ENCODE measurements at regions not wholly inside any gene's neighbourhood (a gene's known extent, or its start where the extent isn't known, plus 50 kb on each side); places are given as distances from the start of the nearest gene placed in this dataset.

DNA sequence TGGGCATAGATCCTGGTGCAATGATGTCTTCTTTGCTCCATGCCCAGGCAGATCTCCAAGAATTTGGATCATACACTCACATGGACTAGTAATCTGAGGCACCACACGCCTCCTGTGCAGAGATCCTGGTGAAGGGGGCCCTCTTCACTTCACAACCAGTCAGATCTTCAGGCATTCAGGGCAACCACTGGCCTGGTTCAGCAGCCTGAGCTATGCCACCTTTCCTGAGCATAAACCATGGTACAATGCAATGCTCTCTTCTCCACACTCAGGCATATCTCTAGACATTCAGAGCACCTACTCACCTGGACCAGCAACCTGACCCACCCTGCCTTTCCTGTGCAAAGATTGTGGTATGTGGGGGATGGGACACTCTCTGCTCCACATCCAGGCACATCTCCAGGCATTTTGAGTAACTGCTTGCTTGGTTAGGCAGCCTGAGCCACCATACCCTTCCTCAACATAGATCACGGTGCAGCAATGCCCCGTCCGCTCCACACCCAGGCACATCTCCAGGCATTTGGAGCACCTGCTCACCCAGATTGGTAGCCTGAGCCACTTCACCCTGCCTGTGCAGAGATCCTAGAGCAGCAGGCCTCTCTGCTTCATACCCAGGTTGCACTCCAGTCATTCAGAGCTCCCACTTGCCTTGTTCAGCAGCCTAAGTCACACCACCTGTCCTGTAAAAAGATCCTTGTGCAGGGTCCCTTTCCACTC is 532.2 kb upstream of the STEAP1 start:
- H3K4me3 ChIP-seq = no peak overlapping the region
- H3K4me1 ChIP-seq (replicated peaks in 1 of 2; ENCODE audit: control insufficient read depth in 2 of 2, insufficient read depth in 2 of 2, low read length in 2 of 2) = no peaks in the 10 kb centered on the region
- CTCF ChIA-PET (ENCODE audit: low intra/inter-chr PET ratio) = no interaction called here
- no peak overlapping the region for H2AFZ ChIP-seq (ENCODE audit: low read depth, low read length)
- no peak for ATAC-seq
- POLR2A ChIA-PET = no interaction called here
- no peaks in the 10 kb centered on the region for H3K27me3 ChIP-seq (ENCODE audit: control insufficient read depth in 2 of 2, insufficient read depth in 2 of 2, low read length in 2 of 2)
- H3K9me1 ChIP-seq (ENCODE audit: control insufficient read depth, insufficient read depth, low read length) = no peaks in the 10 kb centered on the region
- FAIRE-seq = no peak
- DNase-seq (ENCODE audit: extremely low read depth in 1 of 4, low spot score in 3 of 4) = no peak
- in situ Hi-C loops (cut with MboI) = loop anchor here (10.0 kb wide), 1 partner anchor 1077 kb away; no protein-coding TSS in a partner anchor
- TF ChIP-seq, protein P1, sequence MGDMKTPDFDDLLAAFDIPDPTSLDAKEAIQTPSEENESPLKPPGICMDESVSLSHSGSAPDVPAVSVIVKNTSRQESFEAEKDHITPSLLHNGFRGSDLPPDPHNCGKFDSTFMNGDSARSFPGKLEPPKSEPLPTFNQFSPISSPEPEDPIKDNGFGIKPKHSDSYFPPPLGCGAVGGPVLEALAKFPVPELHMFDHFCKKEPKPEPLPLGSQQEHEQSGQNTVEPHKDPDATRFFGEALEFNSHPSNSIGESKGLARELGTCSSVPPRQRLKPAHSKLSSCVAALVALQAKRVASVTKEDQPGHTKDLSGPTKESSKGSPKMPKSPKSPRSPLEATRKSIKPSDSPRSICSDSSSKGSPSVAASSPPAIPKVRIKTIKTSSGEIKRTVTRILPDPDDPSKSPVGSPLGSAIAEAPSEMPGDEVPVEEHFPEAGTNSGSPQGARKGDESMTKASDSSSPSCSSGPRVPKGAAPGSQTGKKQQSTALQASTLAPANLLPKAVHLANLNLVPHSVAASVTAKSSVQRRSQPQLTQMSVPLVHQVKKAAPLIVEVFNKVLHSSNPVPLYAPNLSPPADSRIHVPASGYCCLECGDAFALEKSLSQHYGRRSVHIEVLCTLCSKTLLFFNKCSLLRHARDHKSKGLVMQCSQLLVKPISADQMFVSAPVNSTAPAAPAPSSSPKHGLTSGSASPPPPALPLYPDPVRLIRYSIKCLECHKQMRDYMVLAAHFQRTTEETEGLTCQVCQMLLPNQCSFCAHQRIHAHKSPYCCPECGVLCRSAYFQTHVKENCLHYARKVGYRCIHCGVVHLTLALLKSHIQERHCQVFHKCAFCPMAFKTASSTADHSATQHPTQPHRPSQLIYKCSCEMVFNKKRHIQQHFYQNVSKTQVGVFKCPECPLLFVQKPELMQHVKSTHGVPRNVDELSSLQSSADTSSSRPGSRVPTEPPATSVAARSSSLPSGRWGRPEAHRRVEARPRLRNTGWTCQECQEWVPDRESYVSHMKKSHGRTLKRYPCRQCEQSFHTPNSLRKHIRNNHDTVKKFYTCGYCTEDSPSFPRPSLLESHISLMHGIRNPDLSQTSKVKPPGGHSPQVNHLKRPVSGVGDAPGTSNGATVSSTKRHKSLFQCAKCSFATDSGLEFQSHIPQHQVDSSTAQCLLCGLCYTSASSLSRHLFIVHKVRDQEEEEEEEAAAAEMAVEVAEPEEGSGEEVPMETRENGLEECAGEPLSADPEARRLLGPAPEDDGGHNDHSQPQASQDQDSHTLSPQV (IDR thresholded peaks at IDR 0.05) = no peak
- TF ChIP-seq, protein P2, sequence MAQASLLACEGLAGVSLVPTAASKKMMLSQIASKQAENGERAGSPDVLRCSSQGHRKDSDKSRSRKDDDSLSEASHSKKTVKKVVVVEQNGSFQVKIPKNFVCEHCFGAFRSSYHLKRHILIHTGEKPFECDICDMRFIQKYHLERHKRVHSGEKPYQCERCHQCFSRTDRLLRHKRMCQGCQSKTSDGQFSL (CRISPR knock-in tag; IDR thresholded peaks at IDR 0.05) = no peak
- TF ChIP-seq, protein P2 (tag; IDR thresholded peaks at IDR 0.05) = no peak
- TF ChIP-seq, protein P3, sequence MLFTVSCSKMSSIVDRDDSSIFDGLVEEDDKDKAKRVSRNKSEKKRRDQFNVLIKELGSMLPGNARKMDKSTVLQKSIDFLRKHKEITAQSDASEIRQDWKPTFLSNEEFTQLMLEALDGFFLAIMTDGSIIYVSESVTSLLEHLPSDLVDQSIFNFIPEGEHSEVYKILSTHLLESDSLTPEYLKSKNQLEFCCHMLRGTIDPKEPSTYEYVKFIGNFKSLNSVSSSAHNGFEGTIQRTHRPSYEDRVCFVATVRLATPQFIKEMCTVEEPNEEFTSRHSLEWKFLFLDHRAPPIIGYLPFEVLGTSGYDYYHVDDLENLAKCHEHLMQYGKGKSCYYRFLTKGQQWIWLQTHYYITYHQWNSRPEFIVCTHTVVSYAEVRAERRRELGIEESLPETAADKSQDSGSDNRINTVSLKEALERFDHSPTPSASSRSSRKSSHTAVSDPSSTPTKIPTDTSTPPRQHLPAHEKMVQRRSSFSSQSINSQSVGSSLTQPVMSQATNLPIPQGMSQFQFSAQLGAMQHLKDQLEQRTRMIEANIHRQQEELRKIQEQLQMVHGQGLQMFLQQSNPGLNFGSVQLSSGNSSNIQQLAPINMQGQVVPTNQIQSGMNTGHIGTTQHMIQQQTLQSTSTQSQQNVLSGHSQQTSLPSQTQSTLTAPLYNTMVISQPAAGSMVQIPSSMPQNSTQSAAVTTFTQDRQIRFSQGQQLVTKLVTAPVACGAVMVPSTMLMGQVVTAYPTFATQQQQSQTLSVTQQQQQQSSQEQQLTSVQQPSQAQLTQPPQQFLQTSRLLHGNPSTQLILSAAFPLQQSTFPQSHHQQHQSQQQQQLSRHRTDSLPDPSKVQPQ (CRISPR knock-in tag; IDR thresholded peaks at IDR 0.05; ENCODE audit: borderline replicate concordance) = no peak
- no peak for TF ChIP-seq TCFL5 (CRISPR knock-in tag; conservative IDR thresholded peaks at IDR 0.05)
- WGBS (ENCODE audit: insufficient coverage, low coverage, missing lambda C conversion rate) = 0% methylated on average over 4 of the region's 4 CpGs
- intact Hi-C loops (cut with micrococcal nuclease) = loop anchor here (5.0 kb wide), 1 partner anchor 1380 kb away; no protein-coding TSS in a partner anchor
- H3K9ac ChIP-seq (ENCODE audit: insufficient read depth in 1 of 2, low read depth in 2 of 2, low read length in 2 of 2) = no peak overlapping the region
- BruUV-seq (replicated peaks) = no TSS peak
- H3K9me3 ChIP-seq (replicated peaks; ENCODE audit: control insufficient read depth, insufficient read depth, low read depth, low read length) = peaks cover 4% of the 10 kb centered on the region; the same call in 1 of the 2 replicates
- H3K79me2 ChIP-seq (ENCODE audit: control insufficient read depth, insufficient read depth, low read length) = no peaks in the 10 kb centered on the region
- H4K20me1 ChIP-seq (replicated peaks; ENCODE audit: control insufficient read depth, insufficient read depth, low read length) = no peaks in the 10 kb centered on the region
- no peak overlapping the region for H3K27ac ChIP-seq (ENCODE audit: extremely low read depth, low read depth, low read length)
- H3K4me2 ChIP-seq (ENCODE audit: insufficient read depth, low read length) = no peak overlapping the region
- H3K36me3 ChIP-seq (ENCODE audit: control insufficient read depth, insufficient read depth, low read length) = no peaks in the 10 kb centered on the region

All from K562 (cell line).